NT2/D1 (cell line): ENCODE measurements at regions not wholly inside any gene's neighbourhood (a gene's known extent, or its start where the extent isn't known, plus 50 kb on each side); places are given as distances from the start of the nearest gene placed in this dataset.

ENCODE experiments used
- DNase-seq: peaks from one replicate; pipeline ENCODE4 v3.0.0-alpha.2; 2011; ENCODE audit warnings: low read depth, low spot score
- H3K27me3 ChIP-seq: 2 replicates; pipeline ENCODE4 v1.6.0; 2011; ENCODE audit warnings: mild to moderate bottlenecking; ENCODE audit not compliant: insufficient read length, insufficient read depth
- H3K36me3 ChIP-seq: 2 replicates; pipeline ENCODE4 v1.6.1; 2011; ENCODE audit warnings: mild to moderate bottlenecking, low read length, mixed read lengths; ENCODE audit not compliant: insufficient read depth, insufficient read length
- H3K4me1 ChIP-seq: 2 replicates; pipeline ENCODE4 v1.5.1; 2011; ENCODE audit not compliant: insufficient read depth, insufficient read length
- H3K4me3 ChIP-seq: 2 replicates; pipeline ENCODE4 v1.5.1; 2011; ENCODE audit warnings: low read depth; ENCODE audit not compliant: insufficient read length
- H3K9ac ChIP-seq: 2 replicates; pipeline ENCODE4 v1.6.0; 2011; ENCODE audit warnings: low read depth; ENCODE audit not compliant: insufficient read length
- H3K9me3 ChIP-seq: 2 replicates; pipeline ENCODE4 v1.5.1; 2011; ENCODE audit warnings: mild to moderate bottlenecking, low read length; ENCODE audit not compliant: insufficient read depth
- SUZ12 ChIP-seq: IDR thresholded peaks from 2 replicates; pipeline ENCODE4 v1.6.1; 2011; ENCODE audit not compliant: insufficient read length, insufficient read depth; ENCODE audit errors: extremely low read depth
- YY1 ChIP-seq: IDR thresholded peaks from 2 replicates; pipeline ENCODE4 v1.6.1; 2011; ENCODE audit not compliant: insufficient read length, insufficient read depth
- ZNF274 ChIP-seq: IDR thresholded peaks from 2 replicates; pipeline ENCODE4 v1.6.1; 2011; ENCODE audit warnings: mild to moderate bottlenecking, low read depth, low read length

GRCh38 chr11:112730591-112730990 lies 230.6 kb upstream of the NCAM1 start:
- Histone ChIP-seq H3K4me1 (no peaks in the 10 kb centered on the region), H3K27me3 (no peaks in the 10 kb centered on the region), H3K9ac (no peak overlapping the region), H3K4me3 (no peak overlapping the region), H3K9me3 (no peaks in the 10 kb centered on the region), H3K36me3 (no peaks in the 10 kb centered on the region)
- no peak for TF ChIP-seq ZNF274
- no peak for TF ChIP-seq SUZ12
- no peak for TF ChIP-seq YY1
- DNase-seq = no peak

GRCh38 chr11:112731538-112731937 lies 229.7 kb upstream of the NCAM1 start:
- Histone ChIP-seq H3K9ac (no peak overlapping the region), H3K36me3 (no peaks in the 10 kb centered on the region), H3K4me1 (no peaks in the 10 kb centered on the region), H3K9me3 (no peaks in the 10 kb centered on the region), H3K27me3 (no peaks in the 10 kb centered on the region), H3K4me3 (no peak overlapping the region)
- DNase-seq = no peak
- TF ChIP-seq ZNF274 = no peak
- TF ChIP-seq SUZ12 = no peak
- no peak for TF ChIP-seq YY1

- no peak for DNase-seq
- Histone ChIP-seq H3K9me3 (no peaks in the 10 kb centered on the region), H3K9ac (no peak overlapping the region), H3K27me3 (no peaks in the 10 kb centered on the region), H3K36me3 (no peaks in the 10 kb centered on the region), H3K4me3 (no peak overlapping the region), H3K4me1 (no peaks in the 10 kb centered on the region)
- no peak for TF ChIP-seq SUZ12
- TF ChIP-seq YY1 = no peak
- no peak for TF ChIP-seq ZNF274
These were observed 229.2 kb upstream of the NCAM1 start for GRCh38 chr11:112732031-112732430.

- H3K27me3 ChIP-seq = no peaks in the 10 kb centered on the region
- no peak for TF ChIP-seq YY1
- peak; percentile 8 for DNase-seq
- no peaks in the 10 kb centered on the region for H3K4me1 ChIP-seq
- H3K36me3 ChIP-seq = no peaks in the 10 kb centered on the region
- no peaks in the 10 kb centered on the region for H3K9me3 ChIP-seq
- no peak overlapping the region for H3K4me3 ChIP-seq
- no peak overlapping the region for H3K9ac ChIP-seq
These were observed 227.0 kb upstream of the NCAM1 start for GRCh38 chr11:112734207-112734606.

GRCh38 chr11:112735470-112735869 lies 225.8 kb upstream of the NCAM1 start:
- Histone ChIP-seq H3K4me1 (no peaks in the 10 kb centered on the region), H3K27me3 (no peaks in the 10 kb centered on the region), H3K9ac (no peak overlapping the region), H3K4me3 (no peak overlapping the region), H3K9me3 (no peaks in the 10 kb centered on the region), H3K36me3 (no peaks in the 10 kb centered on the region)
- no peak for DNase-seq
- no peak for TF ChIP-seq SUZ12
- no peak for TF ChIP-seq YY1

GRCh38 chr11:112744041-112744440 lies 217.2 kb upstream of the NCAM1 start:
- no peak overlapping the region for H3K4me3 ChIP-seq
- no peak overlapping the region for H3K9ac ChIP-seq
- H3K27me3 ChIP-seq = no peaks in the 10 kb centered on the region
- no peaks in the 10 kb centered on the region for H3K9me3 ChIP-seq
- H3K4me1 ChIP-seq = no peaks in the 10 kb centered on the region
- no peak for DNase-seq
- H3K36me3 ChIP-seq = no peaks in the 10 kb centered on the region
- TF ChIP-seq ZNF274 (no peak), YY1 (no peak), SUZ12 (no peak)

- Histone ChIP-seq H3K9ac (no peak overlapping the region), H3K4me3 (no peak overlapping the region), H3K36me3 (no peaks in the 10 kb centered on the region), H3K9me3 (no peaks in the 10 kb centered on the region), H3K27me3 (no peaks in the 10 kb centered on the region), H3K4me1 (no peaks in the 10 kb centered on the region)
- DNase-seq = no peak
- no peak for TF ChIP-seq SUZ12
- no peak for TF ChIP-seq YY1
- TF ChIP-seq ZNF274 = no peak
These were observed 215.2 kb upstream of the NCAM1 start for GRCh38 chr11:112745973-112746372.

GRCh38 chr11:112748252-112748651 lies 213.0 kb upstream of the NCAM1 start:
- Histone ChIP-seq H3K9me3 (no peaks in the 10 kb centered on the region), H3K4me1 (no peaks in the 10 kb centered on the region), H3K36me3 (no peaks in the 10 kb centered on the region), H3K27me3 (no peaks in the 10 kb centered on the region), H3K9ac (no peak overlapping the region), H3K4me3 (no peak overlapping the region)
- no peak for TF ChIP-seq ZNF274
- TF ChIP-seq YY1 = no peak
- no peak for TF ChIP-seq SUZ12
- DNase-seq = no peak
